ENCODE measurements at regions not wholly inside any gene's neighbourhood (a gene's known extent, or its start where the extent isn't known, plus 50 kb on each side); places are given as distances from the start of the nearest gene placed in this dataset.

DNA sequence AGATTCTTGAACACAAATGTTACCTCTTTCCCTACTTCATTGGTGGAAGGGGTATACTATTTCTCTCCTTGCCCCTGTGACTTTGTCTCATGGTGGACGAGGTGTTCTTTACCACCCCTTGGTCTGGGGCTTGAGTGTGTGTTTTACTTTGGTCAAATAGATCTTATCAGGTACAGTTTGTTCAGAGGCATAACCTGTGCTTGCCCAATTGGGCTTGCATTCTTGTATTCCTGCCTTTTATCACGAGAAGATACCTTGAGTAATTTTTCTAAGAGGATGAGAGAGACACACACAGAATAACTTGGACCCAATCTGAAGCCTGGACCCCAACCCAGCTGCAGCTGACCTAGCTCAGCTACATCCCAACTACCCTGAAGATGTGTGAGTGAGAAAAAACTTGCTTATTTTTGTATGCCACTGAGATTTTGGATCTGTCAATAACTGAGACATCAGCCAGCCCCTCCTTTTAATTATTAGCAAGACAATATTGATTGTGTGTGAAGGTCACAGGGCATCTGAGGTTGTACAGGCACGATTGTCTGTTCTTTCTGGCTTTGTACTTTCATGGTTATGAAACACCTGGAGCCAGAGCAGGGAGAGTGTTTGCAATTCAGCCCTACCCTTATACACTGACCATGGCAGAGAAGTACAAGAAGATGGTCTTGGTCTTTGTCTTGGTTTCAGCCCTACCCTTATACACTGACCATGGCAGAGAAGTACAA lies 204.7 kb upstream of the SLC35B3 start:
- H3K27me3 ChIP-seq (ENCODE audit: control insufficient read depth, insufficient read depth, low read length), result no peaks in the 10 kb centered on the region
- CTCF ChIA-PET, result no interaction called here
- no peak overlapping the region for H3K27ac ChIP-seq (ENCODE audit: low read depth, low read length)
- peaks cover 8% of the 10 kb centered on the region for H3K9me3 ChIP-seq (ENCODE audit: control insufficient read depth, insufficient read depth, low read length)
- DNase-seq (ENCODE audit: low read depth, low spot score), result no peak
- TF ChIP-seq, protein P1, sequence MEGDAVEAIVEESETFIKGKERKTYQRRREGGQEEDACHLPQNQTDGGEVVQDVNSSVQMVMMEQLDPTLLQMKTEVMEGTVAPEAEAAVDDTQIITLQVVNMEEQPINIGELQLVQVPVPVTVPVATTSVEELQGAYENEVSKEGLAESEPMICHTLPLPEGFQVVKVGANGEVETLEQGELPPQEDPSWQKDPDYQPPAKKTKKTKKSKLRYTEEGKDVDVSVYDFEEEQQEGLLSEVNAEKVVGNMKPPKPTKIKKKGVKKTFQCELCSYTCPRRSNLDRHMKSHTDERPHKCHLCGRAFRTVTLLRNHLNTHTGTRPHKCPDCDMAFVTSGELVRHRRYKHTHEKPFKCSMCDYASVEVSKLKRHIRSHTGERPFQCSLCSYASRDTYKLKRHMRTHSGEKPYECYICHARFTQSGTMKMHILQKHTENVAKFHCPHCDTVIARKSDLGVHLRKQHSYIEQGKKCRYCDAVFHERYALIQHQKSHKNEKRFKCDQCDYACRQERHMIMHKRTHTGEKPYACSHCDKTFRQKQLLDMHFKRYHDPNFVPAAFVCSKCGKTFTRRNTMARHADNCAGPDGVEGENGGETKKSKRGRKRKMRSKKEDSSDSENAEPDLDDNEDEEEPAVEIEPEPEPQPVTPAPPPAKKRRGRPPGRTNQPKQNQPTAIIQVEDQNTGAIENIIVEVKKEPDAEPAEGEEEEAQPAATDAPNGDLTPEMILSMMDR (IDR thresholded peaks at IDR 0.05; ENCODE audit: low read depth, low read length), result no peak
- POLR2A ChIA-PET, result no interaction called here
- H3K4me3 ChIP-seq (ENCODE audit: low read depth, low read length), result no peak overlapping the region

DNA sequence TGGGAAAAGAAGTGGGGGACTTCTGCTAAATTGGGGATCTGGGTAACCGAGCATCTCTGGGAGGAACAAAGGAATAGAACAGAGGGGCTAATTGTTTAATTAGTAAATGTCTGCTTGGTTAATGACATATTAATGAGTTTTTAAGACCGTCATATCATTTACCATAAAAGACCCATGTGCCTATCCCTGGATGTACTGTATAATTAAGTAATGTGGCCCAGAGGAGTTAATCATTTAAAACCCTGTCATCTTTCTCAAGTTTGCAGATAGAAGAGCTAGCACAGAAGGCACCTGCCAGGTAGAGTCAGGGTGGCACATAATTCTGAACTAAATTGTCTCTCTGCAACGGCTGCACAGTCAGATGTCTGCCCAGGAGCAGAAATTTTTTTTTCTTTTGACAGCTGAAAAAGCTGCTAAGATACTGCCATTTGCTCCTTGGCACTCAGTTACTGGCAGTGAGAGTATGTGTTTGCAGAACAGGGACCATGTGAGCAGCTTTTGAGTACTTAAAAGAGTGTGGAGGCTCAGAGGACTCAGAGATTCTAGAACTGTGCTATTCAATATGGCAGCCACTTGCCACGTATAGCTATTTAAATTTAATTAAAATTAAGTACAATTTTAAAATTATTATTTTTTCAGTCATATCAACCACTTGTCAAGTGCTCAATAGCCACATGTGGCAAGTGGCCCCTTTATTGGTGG lies 202.7 kb upstream of the SLC35B3 start:
- Histone ChIP-seq H3K27ac (ENCODE audit: low read depth, low read length) (no peak overlapping the region), H3K4me3 (ENCODE audit: low read depth, low read length) (no peak overlapping the region), H3K9me3 (ENCODE audit: control insufficient read depth, insufficient read depth, low read length) (peaks cover 10% of the 10 kb centered on the region), H3K27me3 (ENCODE audit: control insufficient read depth, insufficient read depth, low read length) (no peaks in the 10 kb centered on the region)
- TF ChIP-seq, protein P1 (IDR thresholded peaks at IDR 0.05; ENCODE audit: low read depth, low read length), result no peak
- DNase-seq (ENCODE audit: low read depth, low spot score), result no peak
- ChIA-PET POLR2A (no interaction called here), CTCF (no interaction called here)

DNA sequence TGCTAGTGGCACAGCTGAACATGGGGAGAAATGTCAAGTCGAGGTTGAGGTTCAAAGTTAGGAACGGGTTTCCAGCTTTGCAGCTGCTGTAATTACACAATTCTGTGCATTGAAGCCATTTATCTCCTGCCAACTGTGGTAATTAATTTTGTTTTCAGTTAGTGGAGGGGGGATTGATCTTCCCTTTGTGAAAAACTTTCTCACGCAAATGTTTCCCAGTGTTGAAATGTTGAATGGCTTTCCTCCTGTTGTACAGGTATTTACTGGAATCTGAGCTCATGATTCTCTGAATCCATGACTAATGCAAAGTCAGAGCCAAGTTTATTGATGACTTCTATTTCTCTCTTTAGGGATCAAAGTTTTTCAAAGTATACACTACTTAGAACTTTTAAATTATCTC lies 198.4 kb upstream of the SLC35B3 start:
- Histone ChIP-seq H3K27me3 (ENCODE audit: control insufficient read depth, insufficient read depth, low read length) (no peaks in the 10 kb centered on the region), H3K4me3 (ENCODE audit: low read depth, low read length) (no peak overlapping the region), H3K9me3 (ENCODE audit: control insufficient read depth, insufficient read depth, low read length) (peaks cover 20% of the 10 kb centered on the region), H3K27ac (ENCODE audit: low read depth, low read length) (no peak overlapping the region)
- no peak for DNase-seq (ENCODE audit: low read depth, low spot score)
- ChIA-PET POLR2A (no interaction called here), CTCF (no interaction called here)
- TF ChIP-seq, protein P1 (IDR thresholded peaks at IDR 0.05; ENCODE audit: low read depth, low read length), result no peak

DNA sequence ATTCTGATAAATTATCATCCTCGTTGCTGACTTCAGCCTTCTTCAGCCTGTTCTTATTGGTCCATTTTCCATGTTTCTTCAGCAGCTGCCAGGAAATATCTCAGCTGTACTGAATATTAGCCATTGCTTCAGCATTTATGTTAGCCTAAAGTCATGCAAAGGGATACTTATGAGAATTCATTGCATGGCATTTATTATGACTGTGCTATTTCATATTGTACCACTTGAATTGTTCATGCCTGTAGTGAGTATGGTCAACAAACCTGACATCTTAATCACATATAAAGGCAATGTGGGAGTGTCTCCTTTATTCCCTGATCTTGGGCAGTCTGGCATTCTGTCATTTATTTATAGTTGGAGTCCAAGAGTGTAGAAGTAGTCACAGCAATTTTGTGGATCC lies 193.4 kb upstream of the SLC35B3 start:
- ChIA-PET CTCF (no interaction called here), POLR2A (no interaction called here)
- DNase-seq (ENCODE audit: low read depth, low spot score), result no peak
- Histone ChIP-seq H3K9me3 (ENCODE audit: control insufficient read depth, insufficient read depth, low read length) (peaks cover 13% of the 10 kb centered on the region; the same call in 1 of the 2 replicates), H3K27me3 (ENCODE audit: control insufficient read depth, insufficient read depth, low read length) (no peaks in the 10 kb centered on the region), H3K4me3 (ENCODE audit: low read depth, low read length) (no peak overlapping the region), H3K27ac (ENCODE audit: low read depth, low read length) (no peak overlapping the region)
- TF ChIP-seq, protein P1 (IDR thresholded peaks at IDR 0.05; ENCODE audit: low read depth, low read length), result no peak

DNA sequence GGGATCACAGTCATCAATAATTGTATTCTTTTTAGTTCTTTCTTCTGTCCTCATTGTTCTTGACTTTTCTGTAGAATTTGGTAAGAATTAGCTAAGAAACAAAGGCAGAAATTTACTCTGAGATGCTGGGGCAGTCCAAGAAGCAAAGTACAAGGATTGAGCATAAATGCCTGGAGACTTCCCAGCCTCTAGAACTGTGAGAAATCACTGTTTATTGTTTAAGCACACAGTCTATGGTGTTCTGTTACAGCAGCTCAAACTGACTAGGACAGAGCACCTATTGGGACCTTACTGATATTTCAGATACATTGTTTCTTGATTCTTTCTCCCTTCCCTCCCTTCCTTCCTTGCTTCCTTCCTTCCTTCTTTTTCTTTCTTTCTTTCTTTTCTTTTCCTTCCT lies 192.7 kb upstream of the SLC35B3 start:
- TF ChIP-seq, protein P1 (IDR thresholded peaks at IDR 0.05; ENCODE audit: low read depth, low read length), result no peak
- Histone ChIP-seq H3K4me3 (ENCODE audit: low read depth, low read length) (no peak overlapping the region), H3K27me3 (ENCODE audit: control insufficient read depth, insufficient read depth, low read length) (no peaks in the 10 kb centered on the region), H3K27ac (ENCODE audit: low read depth, low read length) (no peak overlapping the region), H3K9me3 (ENCODE audit: control insufficient read depth, insufficient read depth, low read length) (peaks cover 15% of the 10 kb centered on the region; the same call in 1 of the 2 replicates)
- DNase-seq (ENCODE audit: low read depth, low spot score), result no peak
- CTCF ChIA-PET, result no interaction called here
- POLR2A ChIA-PET, result no interaction called here
